Ramos (cell line): ENCODE measurements at regions not wholly inside any gene's neighbourhood (a gene's known extent, or its start where the extent isn't known, plus 50 kb on each side); places are given as distances from the start of the nearest gene placed in this dataset.

Source experiments
- in situ Hi-C: fragments of 300-500 bp; cut with MboI; formaldehyde crosslinking; loops from one replicate; pipeline ENCODE4 v1.14.3; 2022; ENCODE audit warnings: low sequenced_read_pairs; ENCODE audit not compliant: unreplicated experiment

- in situ Hi-C loops: no loop called here
Observed at GRCh38 chr3:117874028-117874690, 1160.5 kb downstream of the IGSF11 start.

GRCh38 chr3:117874904-117875874, 1159.5 kb downstream of the IGSF11 start:
- in situ Hi-C loops: no loop called here

- in situ Hi-C loops: no loop called here
Observed at GRCh38 chr3:117875887-117876286, 1158.8 kb downstream of the IGSF11 start.

- in situ Hi-C loops: no loop called here
Observed at GRCh38 chr3:117880638-117881037, 1154.0 kb downstream of the IGSF11 start.

GRCh38 chr3:117881210-117881609, 1153.4 kb downstream of the IGSF11 start:
- in situ Hi-C loops: no loop called here

GRCh38 chr3:117885011-117885441, 1149.6 kb downstream of the IGSF11 start:
- in situ Hi-C loops: no loop called here

GRCh38 chr3:117886147-117886546, 1148.5 kb downstream of the IGSF11 start:
- in situ Hi-C loops: no loop called here

GRCh38 chr3:117887031-117887430, 1147.6 kb downstream of the IGSF11 start:
- in situ Hi-C loops: no loop called here

- in situ Hi-C loops: no loop called here
Observed at GRCh38 chr3:117887901-117888300, 1146.7 kb downstream of the IGSF11 start.

GRCh38 chr3:117892431-117892841, 1142.2 kb downstream of the IGSF11 start:
- in situ Hi-C loops: no loop called here

GRCh38 chr3:117893001-117893400, 1141.6 kb downstream of the IGSF11 start:
- in situ Hi-C loops: no loop called here

GRCh38 chr3:117893638-117894037, 1141.0 kb downstream of the IGSF11 start:
- in situ Hi-C loops: no loop called here

- in situ Hi-C loops: no loop called here
Observed at GRCh38 chr3:117898722-117899522, 1135.7 kb downstream of the IGSF11 start.

- in situ Hi-C loops: no loop called here
Observed at GRCh38 chr3:117903226-117903625, 1131.4 kb downstream of the IGSF11 start.

- in situ Hi-C loops: no loop called here
Observed at GRCh38 chr3:117910820-117911521, 1123.7 kb downstream of the IGSF11 start.

GRCh38 chr3:117912352-117912751, 1122.3 kb downstream of the IGSF11 start:
- in situ Hi-C loops: no loop called here

- in situ Hi-C loops: no loop called here
Observed at GRCh38 chr3:117914540-117915100, 1120.0 kb downstream of the IGSF11 start.

GRCh38 chr3:117916839-117917238, 1117.8 kb downstream of the IGSF11 start:
- in situ Hi-C loops: no loop called here

GRCh38 chr3:117919621-117920020, 1115.0 kb downstream of the IGSF11 start:
- in situ Hi-C loops: no loop called here
